ENCODE measurements at regions not wholly inside any gene's neighbourhood (a gene's known extent, or its start where the extent isn't known, plus 50 kb on each side); places are given as distances from the start of the nearest gene placed in this dataset.
"Not testable (repeated sequence)": the region's sequence is repeated elsewhere in the genome, so short reads cannot be mapped to it uniquely, and the experiment has no call there.

GRCh38 chr5:53291047-53291446 lies 181.5 kb upstream of the MOCS2 start:
- no peak overlapping the region for H3K27ac ChIP-seq
- POLR2A ChIA-PET (ENCODE audit: low non-redundant PET) = no interaction called here
- TF ChIP-seq CTCF (conservative IDR thresholded peaks at IDR 0.05; ENCODE audit: low read depth) = no peak
- no peak for DNase-seq (ENCODE audit: low spot score)
- CTCF ChIA-PET = interaction anchor here (0.6 to 0.9 kb wide), 2 partner anchors 168 to 883 kb away, joined by 4 to 5 read pairs; no protein-coding TSS in a partner anchor

GRCh38 chr5:53291528-53291927 lies 182.0 kb upstream of the MOCS2 start:
- H3K27ac ChIP-seq = no peak overlapping the region
- ChIA-PET POLR2A (ENCODE audit: low non-redundant PET) (no interaction called here), CTCF (interaction anchor here (0.6 to 0.9 kb wide), 3 partner anchors 168 to 882 kb away, joined by 4 to 5 read pairs (median 4); no protein-coding TSS in a partner anchor)
- no peak for DNase-seq (ENCODE audit: low spot score)
- no peak for TF ChIP-seq CTCF (conservative IDR thresholded peaks at IDR 0.05; ENCODE audit: low read depth)

GRCh38 chr5:53298841-53299240 lies 181.6 kb upstream of the FST start:
- CTCF ChIA-PET = no interaction called here
- POLR2A ChIA-PET (ENCODE audit: low non-redundant PET) = no interaction called here
- DNase-seq (ENCODE audit: low spot score) = no peak
- no peak for TF ChIP-seq CTCF (conservative IDR thresholded peaks at IDR 0.05; ENCODE audit: low read depth)
- H3K27ac ChIP-seq = no peak overlapping the region

- ChIA-PET CTCF (interaction anchor here (0.6 kb wide), 1 partner anchor 63 kb away, joined by 3 read pairs; no protein-coding TSS in a partner anchor), POLR2A (ENCODE audit: low non-redundant PET) (no interaction called here)
- no peak overlapping the region for H3K27ac ChIP-seq
- DNase-seq (ENCODE audit: low spot score) = no peak
- no peak for TF ChIP-seq CTCF (conservative IDR thresholded peaks at IDR 0.05; ENCODE audit: low read depth)
Measured at GRCh38 chr5:53302529-53302928, 177.9 kb upstream of the FST start.

- TF ChIP-seq CTCF (conservative IDR thresholded peaks at IDR 0.05; ENCODE audit: low read depth) = no peak
- peak; percentile 96 for DNase-seq (ENCODE audit: low spot score)
- H3K27ac ChIP-seq = no peak overlapping the region
- CTCF ChIA-PET = no interaction called here
- POLR2A ChIA-PET (ENCODE audit: low non-redundant PET) = no interaction called here
Measured at GRCh38 chr5:53303105-53303504, 177.3 kb upstream of the FST start.

- POLR2A ChIA-PET (ENCODE audit: low non-redundant PET); H3K27ac ChIP-seq; DNase-seq (ENCODE audit: low spot score); CTCF ChIA-PET: not testable (repeated sequence)
Measured at GRCh38 chr5:53305316-53305715, 175.1 kb upstream of the FST start.

GRCh38 chr5:53309653-53310052 lies 170.8 kb upstream of the FST start:
- no peak overlapping the region for H3K27ac ChIP-seq
- CTCF ChIA-PET = no interaction called here
- TF ChIP-seq CTCF (conservative IDR thresholded peaks at IDR 0.05; ENCODE audit: low read depth) = no peak
- POLR2A ChIA-PET (ENCODE audit: low non-redundant PET) = no interaction called here
- no peak for DNase-seq (ENCODE audit: low spot score)
